Inferior parietal cortex (tissue), 1 donor: ENCODE measurements at regions not wholly inside any gene's neighbourhood (a gene's known extent, or its start where the extent isn't known, plus 50 kb on each side); places are given as distances from the start of the nearest gene placed in this dataset.
"Not testable (repeated sequence)": the region's sequence is repeated elsewhere in the genome, so short reads cannot be mapped to it uniquely, and the experiment has no call there.

ENCODE experiments used
- DNase-seq: peaks from one replicate; pipeline ENCODE4 v3.0.0-alpha.2; 2016; ENCODE audit errors: extremely low spot score

DNA sequence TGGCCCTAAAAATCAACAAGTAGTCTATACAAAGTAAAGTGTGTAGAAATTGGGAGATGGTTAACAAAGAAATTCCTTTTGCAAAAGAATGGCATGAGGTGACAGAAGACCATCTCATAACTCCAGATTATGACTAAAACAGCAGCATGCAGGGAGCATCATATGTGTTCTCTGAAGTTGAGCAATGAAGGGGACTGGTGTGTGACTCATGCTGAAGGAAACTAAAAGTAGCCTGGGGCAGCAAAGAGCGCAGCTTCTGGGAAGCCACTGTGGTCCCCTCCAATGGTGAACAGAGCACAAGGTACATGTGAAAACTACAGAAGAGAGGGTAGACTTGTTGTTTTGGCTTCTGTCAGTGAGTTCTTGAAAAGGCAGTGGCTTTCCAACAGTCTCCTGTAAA, 133.4 kb downstream of the MACC1 start:
- no peak for DNase-seq

DNA sequence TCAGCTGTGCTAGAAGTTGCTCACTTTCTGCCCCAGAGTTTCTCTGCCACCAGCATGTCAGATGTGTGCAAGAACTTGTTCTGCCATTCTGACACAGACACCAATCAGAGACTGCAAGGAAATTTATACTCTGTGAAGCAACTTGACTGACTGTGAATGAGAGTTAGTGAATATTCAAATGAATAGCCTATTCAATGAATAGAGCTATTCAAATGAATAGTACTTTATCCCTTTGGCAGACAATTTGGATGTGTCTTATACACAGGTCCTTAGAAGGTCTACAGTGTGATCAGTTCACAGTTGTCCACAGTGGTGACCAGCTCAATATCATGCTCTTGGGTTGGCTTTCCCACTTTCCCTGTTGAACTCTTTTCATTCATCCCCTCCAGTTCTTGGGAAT, 138.1 kb downstream of the MACC1 start:
- no peak for DNase-seq

DNA sequence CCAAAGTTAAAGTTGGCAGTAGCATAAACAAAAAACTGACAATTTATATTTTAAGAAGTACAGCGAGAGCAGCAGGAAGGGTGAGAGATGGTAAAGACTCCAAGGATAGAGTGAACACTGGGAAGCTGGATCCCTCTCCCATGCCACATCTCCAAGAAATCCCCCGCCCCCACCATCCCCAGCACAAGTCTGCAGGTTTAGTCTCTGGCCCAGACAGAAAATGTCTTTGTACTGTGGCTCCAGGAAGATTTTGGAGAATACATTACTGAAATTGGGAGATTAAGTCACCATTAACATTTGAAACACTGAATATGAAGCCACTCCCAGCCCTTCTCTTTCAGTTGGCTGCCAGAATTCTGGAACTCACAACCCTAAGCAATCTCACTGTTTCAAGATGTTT, 140.3 kb downstream of the MACC1 start:
- DNase-seq, result no peak

DNA sequence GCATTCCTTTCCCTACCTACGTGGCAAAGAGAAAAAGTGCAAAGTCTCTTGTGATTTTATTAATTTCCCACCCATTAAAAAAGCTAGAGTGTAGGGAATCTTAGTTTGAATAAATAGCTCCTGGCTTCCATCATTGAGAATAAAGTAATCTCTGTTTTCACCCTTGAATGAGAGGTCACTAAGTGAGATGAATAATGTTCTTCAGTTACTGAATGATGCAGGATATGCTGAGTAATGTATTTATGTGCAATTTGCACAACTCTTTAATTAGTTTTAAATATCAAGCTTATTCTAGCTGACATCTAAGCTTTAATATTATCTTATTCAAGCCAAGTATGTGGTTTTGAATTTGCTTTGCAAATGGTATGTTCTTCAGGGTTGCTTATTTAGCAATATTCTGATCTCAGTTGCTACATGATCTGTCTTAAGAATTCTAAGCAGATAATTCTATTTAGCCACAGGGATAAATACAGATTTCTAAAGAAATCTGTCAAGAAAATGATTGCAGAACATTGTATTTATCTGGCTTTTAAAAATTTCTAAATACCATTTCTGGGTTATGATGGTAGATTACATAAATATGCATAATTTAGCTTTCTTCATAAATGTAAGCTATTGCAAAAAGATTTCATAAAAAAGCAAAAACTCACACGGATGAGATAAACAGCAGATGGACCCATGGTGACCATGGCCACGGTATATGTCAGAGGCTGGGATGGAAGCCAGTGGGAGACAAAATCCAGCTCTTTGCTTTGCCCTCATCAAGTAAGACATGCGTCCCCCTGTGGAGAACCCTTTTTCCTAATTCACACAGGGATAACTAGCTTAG, 141.0 kb downstream of the MACC1 start:
- DNase-seq, result no peak

DNA sequence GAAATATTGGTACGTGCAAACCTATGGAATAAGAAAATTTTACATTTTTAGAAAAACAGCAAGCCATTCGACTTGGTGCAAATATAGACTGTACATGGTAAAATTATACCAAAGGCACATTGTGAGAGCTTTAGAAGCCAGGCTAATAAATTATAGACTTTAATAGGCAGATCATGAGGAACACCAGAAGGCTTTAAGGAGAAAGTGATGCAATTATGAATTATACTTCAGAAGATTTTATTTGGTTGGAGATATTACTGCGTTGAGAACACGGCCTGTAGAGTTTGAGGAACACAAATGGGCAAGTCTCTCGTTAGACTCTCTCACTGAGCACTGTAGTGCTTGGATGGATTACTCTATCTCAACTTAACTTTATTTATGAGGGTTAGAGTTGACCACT, 141.7 kb downstream of the MACC1 start:
- DNase-seq, result no peak

DNA sequence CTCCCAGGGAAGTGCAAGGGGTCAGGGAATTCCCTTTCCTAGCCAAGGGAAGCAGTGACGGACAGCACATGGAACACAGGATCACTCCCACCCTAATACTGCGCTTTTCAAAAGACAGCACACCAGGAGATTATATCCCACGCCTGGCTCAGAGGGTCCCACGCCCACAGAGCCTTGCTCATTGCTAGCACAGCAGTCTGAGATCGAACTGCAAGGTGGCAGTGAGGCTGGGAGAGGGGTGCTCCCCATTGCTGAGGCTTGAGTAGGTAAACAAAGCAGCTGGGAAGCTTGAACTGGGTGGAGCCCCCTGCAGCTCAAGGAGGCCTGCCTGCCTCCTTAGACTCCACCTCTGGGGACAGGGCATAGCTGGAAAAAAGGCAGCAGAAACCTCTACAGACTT, 149.2 kb downstream of the MACC1 start:
- DNase-seq, result not testable (repeated sequence)

DNA sequence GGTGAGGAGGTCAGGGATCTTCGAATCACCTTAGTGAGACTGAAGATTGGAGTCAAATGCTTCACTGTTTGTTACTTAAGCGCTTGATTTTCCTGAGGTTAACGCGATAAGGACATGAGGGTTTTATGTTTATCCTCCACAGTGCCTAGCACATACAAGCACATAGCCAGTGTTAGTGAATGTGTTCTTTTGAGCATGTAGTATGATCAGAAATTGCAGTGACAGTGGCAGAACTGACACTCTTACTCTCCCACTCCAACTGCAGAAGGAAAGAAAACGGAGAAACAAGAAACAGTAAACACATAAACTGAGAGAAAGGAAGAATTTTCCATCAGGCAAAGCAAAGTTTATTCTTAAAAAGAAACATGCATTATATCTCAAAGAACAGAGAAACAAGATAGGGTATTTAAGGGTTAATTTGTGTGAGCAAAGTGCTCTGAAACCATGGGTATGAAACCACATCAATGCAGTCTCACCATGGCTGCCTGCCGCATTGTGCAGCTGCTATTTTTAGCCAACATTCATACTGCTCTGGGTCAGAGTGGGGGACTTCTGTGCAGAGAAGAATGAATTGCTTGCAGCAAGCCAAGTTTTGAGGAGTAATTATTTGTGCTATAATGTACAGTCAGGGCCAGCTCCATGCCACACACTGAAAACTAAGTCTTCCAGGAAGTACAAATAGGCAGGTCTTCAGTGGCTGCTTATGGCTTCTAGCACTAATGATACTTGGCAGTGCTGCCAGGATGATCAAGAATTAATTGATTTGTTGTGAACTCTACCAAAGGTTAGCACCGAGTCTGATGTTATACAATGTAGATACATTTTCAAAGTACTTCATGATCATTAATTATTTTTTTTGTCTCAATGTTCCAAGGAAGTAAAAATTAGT, 152.0 kb downstream of the MACC1 start:
- no peak for DNase-seq

DNA sequence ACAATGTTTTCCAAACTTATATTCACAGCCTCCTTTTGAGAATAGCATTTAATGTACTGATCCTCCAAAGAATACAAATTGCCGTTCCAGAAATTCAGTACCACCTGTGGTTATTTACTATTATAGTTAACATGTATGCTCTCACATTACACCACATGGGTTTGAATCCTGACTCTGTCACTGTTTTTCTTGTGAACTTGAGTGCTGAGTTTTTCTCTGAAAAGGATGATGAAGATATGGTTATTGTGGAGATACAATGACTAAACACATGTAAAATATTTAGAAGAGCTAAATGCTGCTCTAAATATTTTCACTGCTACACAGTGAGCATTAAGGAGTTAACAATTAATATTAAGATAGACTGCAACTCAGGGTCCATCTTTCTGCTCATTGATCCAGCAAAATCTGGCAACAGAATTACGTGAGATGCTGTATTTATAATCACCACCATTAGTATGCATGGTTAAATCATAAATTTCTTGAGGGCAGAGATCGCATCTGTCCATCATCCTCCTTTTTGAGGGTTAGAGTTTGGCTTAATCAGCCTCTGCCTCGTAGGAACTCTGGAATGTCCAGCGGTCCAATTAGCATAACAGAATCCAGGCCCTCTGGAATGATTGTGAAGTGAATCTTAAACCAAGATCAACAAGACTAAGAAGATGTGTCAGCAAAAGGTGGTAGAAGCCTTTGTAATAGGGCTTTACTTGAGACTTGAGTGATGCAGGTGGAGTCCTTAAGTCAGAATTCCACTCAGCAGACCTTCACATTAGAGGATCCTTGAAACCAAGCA, 152.8 kb downstream of the MACC1 start:
- no peak for DNase-seq

DNA sequence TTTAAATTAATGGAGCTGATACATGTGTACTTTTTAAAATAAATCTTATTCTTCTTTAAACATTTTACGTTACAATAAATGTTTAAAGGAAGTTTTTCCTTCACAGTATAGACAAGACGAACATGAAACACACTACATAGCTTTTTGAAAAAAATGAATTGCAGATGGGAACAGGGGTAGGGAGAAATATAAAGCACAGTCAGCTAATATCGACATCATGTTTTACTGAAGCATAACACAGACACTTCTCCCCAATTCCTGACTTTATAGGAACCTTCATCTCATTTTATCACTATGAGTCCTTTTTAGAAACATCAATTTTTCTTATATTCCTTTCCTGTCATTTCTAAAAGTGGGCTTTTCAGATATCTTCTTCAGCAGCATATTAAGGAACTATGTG, 153.5 kb downstream of the MACC1 start:
- DNase-seq, result no peak

DNA sequence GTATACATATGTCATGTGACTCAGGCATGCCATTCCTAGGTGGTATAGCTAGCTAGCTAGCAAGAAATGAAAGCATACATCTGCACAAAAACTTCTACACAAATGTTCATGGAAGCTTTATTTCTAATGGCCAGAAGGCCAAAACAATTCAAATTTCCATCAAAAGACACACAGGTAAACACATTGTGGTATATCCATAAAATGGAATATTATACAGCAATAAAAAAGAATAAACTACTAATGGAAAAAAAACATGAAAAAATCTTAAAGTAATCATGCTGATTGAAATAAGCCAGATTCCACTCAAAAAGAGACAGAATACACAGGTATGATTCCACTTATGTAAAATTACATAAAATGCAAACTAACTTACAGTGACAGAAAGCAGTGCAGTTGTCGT, 154.3 kb downstream of the MACC1 start:
- DNase-seq, result no peak

DNA sequence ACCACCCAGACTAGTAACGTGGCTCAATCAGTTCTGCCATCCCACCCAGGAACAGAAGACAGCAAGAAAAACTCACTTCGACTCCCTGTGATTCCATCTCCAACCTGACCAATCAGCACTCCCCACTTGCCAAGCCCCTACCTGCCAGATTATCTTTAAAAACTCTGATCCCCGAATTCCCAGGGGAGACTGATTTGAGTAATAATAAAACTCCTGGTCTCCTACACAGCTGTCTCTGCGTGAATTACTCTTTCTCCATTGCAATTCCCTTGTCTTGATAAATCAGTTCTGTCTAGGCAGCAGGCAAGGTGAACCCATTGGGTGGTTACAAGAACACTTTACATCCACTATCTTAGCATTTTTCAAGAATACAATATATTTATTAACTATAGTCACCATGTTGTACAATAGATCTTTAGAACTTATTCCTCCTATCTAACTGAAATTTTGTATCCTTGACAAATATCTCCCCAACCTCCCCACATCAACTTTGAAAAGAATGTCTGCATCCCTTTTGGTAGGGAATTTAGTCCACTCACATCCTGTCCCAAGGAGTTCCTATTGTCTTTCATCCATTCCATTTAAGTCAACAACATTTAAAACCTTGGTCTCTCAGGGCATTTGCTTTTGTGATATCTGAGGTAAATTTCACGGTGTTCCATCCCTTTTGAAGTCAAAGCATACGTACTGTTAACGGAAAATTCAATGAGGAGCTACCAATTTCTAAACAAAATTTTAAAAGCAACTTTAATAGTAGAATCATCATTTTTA, 163.7 kb downstream of the MACC1 start:
- DNase-seq, result no peak

DNA sequence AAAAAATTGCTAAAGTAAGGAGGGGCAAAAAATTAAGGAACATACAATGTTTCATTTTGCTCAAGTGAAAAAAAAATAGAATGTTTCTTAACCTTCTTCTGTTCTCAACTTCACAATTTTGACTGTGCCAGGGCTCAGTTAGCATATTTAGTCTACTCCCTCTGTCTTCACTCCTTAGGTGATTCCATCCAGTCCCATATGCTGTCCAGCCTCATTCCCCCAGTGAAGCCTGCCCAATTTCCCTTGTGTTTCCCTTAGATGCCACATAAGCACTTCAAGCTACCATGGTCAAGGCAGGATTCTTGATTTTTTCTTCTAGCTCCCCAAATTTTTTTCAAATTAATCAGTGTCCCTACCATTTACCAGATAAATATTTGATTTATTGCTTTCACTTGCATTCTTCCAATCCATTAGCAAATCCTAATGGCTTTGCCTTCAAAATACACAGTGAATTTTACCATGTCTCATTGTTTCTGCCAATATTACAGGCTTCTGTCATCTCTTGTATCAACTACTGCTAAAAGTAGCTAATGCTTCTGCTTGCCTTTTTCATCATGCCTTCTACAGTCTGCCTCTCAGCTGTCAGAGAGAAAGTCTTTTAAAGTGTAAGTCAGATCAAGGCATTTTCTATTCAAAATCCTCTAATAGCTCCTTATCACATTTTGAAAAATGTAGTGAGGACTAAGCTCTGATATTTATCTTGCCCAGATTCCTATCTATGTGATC, 166.8 kb downstream of the MACC1 start:
- DNase-seq, result no peak

DNA sequence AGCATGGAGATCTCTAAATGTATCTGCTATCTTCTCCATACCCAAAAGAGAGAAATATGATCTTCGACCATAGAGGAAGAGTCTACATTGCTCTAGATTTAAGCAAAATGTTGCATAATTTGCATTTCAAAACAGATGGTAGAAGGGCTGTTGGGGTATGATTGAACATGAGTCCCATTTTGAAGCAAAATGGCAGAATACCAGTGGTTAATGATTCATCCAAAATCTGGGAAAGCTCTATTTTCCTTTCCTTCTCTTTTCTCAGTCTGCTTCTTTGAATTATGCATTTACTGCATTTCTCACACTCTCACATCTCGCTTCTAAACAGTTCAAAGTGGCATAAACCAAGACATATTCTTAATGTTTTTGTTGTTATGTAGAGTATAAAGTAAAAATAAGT, 178.5 kb downstream of the MACC1 start:
- DNase-seq, result no peak

DNA sequence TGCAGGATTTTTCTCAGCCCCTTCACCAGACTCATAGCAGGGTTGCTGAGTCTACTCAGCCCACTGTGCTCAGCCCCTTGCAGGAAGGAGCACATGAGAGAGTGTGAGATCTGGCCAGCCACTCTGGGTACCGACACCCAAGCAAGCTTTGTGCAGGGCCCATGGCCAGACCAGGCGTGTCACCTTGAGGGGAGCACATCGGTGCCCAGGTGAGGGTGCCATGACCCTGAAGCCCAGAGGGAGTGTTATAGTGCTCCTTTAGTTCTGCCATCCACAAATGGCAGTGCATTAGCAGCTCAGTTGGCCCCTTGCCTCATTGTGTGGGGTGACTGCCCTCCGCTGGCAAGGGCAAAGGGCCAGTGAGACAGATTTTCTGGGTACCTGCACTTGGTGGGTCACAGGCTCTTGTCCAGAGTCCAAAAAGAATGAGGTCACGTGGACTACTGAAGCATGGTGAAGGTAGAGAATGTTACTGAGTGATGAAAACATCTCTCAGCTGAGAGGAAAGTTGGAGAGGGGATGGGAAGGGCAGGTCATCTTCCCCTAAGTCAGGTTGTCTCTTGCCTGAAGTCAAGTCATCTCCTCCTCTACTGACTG, 181.8 kb downstream of the MACC1 start:
- no peak for DNase-seq

DNA sequence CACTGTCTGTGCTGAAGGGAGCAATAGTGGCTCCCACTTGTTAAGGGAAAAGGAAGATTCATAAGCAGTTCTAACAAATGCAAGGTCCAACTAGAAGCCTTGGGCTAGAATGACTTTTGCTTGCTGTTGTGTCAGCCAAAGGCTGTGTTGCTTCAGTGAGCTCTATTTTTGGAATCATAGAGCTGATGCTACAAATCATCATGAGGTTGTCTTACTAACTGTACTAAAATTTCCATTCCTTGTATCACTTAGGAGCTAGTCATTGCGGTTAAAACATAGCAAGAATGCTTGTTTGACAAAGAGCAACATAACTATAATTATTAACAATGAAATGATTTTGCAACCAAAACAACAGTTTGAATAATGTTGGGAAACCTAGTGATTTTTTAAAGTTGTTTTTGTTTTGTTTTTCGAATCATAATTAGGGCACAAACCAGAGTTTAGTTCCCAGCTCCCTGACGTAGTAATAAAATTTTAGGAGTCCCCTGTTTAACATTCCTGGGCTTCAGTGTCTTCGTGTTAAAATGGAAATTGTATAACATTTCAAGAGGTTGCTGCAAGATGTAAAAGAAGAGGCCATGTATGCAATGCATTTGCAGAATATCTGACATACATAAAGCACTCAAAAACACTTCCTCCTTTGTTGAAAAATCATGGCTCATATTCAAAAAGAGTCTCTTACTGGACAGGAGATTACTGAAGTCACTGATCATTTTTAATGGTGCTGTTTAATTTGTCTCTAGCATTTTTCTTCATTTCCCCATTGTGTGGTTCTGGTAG, 183.4 kb downstream of the MACC1 start:
- DNase-seq, result no peak

DNA sequence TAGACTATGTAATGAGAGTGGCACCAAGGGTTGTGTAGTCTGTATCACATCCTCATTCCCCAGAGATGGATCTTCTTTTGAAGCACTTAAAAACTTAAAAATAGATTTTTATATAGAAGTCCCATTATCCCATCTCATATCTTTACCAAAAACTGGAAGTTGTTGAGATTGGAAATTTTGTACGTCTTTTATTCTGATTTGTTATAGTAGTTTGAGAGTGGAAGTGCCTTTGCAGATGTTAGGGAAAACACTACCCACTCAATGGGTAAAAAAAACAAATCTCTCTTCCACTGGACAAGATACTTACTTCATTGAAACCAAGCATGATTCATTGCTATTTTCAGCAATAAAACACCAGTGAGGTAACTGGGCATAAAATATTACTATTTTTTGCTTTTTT, 184.4 kb downstream of the MACC1 start:
- DNase-seq, result no peak

DNA sequence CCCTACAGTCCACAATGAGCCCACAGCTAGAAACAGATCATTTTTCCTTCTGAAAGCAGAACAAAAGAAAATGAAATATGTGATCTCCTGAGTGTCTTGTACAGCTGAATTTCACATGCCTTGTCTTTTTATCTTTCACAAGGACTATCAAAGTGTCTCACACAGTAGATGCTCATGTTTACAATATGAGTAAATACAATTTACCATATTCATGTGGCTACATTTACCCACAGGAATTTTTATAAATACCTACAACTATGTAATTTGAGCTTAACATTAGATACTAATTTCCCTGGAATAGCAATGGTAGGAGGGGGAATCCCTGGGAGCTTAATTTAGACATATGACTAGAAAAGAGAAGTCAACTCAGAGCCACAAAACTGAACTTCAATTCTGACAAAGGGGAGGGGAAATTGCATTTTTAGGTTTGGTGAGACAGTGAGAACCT, 186.2 kb downstream of the MACC1 start:
- DNase-seq, result no peak

DNA sequence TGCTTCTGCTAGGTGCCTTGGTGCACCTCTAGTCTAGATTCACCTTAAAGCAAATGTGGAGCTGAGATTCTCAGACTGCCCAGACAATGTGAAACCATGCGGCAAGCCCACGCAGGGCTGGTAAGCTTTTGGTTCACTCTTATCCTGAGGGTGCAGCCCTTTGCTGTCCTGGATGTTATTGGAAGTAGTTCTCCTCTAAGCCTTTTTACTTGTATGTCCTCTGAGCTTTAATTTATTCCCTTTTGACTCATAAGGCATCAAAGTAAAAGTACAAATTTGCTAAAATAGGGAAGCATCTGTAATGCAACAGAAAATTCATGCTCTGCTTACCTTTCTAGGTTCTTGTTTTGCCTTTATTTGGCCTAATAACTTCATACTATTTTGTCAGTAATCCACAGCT, 186.8 kb downstream of the MACC1 start:
- DNase-seq, result no peak

DNA sequence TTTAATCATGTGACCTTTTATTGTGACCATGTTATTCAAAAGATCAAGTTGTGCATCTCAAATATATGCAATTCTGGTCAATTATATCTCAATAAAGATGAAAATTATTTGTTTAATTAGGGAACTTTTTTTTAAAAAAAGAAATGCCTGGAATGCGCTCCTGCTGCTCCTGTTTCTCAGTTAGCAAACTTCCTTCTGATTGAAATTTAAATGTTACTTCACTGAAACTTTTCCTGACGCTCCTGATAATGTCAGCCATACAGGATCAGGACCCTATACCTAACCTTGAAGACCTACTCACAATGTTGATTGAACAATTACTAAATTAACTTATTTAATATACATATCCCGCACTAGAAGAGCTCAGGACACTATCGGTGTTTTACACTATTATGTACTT, 190.4 kb downstream of the MACC1 start:
- DNase-seq, result no peak

DNA sequence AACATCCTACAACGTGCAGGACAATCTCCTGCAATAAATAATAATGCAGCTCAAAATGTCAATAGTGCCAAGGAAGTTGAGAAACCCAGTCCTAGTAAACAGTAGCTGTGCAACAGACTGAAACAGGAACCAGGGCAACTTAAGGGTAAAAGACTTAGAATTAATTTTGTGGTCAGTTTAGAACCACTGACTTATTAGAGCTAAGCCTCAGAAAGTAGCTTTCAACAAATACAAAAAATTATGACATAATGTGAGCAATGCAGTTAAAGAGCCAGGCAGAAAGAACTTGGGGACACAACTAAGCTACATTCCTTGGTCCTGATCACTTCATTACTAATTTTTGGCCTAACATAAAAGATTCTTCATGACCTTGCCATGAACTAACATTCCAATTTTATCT, 195.4 kb downstream of the MACC1 start:
- no peak for DNase-seq
